GM12878 (cell line): ENCODE measurements at regions not wholly inside any gene's neighbourhood (a gene's known extent, or its start where the extent isn't known, plus 50 kb on each side); places are given as distances from the start of the nearest gene placed in this dataset.

Experiments used
- POLR2A ChIP-seq: IDR thresholded peaks from 2 replicates; pipeline ENCODE4 v1.6.1; 2011; ENCODE audit warnings: low read depth, mild to moderate bottlenecking, low read length
- TF ChIP-seq, protein P1 (sequence below): fragments of 450-650 bp; formaldehyde crosslinking; IDR thresholded peaks from 2 replicates; pipeline ENCODE4 v1.5.0; 2022; ENCODE audit warnings: mild to moderate bottlenecking, missing genetic modification characterization
- TF ChIP-seq, protein P2 (sequence below): fragments of 450-650 bp; IDR thresholded peaks from 2 replicates; pipeline ENCODE4 v1.6.1; 2014; ENCODE audit warnings: mild to moderate bottlenecking

DNA sequence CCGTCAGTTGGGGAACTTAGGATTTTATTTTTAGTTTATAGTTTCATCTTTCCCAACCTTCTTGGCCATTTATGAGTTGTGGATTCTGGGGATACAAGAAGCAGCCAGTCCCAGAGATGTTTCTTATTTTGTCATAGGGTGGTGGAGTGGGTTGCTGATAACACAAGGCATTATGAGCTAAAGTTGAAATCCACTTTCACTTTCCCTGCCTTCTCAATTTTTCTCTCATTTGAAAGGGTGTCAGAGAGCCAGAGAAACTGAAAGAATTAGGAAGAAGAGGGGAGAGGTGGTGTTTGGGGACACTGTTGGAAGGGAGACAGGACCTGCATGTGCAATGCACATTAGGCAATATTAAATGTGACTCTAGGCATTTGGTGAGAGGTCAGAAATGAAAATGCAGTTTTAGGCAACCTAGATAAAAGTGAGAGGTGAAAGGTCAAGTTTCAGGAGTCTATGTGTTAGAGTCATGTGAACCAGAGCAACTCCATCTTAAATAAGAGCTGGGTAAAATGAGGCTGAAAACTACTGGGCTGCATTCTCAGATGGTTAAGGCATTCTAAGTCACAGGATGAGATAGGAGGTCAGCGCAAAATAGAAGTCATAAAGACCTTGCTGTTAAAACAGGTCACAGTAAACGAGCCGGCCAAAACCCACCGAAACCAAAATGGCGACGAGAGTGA lies 71.1 kb upstream of the F3 start:
- TF ChIP-seq, protein P1, sequence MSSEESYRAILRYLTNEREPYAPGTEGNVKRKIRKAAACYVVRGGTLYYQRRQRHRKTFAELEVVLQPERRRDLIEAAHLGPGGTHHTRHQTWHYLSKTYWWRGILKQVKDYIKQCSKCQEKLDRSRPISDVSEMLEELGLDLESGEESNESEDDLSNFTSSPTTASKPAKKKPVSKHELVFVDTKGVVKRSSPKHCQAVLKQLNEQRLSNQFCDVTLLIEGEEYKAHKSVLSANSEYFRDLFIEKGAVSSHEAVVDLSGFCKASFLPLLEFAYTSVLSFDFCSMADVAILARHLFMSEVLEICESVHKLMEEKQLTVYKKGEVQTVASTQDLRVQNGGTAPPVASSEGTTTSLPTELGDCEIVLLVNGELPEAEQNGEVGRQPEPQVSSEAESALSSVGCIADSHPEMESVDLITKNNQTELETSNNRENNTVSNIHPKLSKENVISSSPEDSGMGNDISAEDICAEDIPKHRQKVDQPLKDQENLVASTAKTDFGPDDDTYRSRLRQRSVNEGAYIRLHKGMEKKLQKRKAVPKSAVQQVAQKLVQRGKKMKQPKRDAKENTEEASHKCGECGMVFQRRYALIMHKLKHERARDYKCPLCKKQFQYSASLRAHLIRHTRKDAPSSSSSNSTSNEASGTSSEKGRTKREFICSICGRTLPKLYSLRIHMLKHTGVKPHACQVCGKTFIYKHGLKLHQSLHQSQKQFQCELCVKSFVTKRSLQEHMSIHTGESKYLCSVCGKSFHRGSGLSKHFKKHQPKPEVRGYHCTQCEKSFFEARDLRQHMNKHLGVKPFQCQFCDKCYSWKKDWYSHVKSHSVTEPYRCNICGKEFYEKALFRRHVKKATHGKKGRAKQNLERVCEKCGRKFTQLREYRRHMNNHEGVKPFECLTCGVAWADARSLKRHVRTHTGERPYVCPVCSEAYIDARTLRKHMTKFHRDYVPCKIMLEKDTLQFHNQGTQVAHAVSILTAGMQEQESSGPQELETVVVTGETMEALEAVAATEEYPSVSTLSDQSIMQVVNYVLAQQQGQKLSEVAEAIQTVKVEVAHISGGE (CRISPR knock-in tag) = no peak
- TF ChIP-seq, protein P2, sequence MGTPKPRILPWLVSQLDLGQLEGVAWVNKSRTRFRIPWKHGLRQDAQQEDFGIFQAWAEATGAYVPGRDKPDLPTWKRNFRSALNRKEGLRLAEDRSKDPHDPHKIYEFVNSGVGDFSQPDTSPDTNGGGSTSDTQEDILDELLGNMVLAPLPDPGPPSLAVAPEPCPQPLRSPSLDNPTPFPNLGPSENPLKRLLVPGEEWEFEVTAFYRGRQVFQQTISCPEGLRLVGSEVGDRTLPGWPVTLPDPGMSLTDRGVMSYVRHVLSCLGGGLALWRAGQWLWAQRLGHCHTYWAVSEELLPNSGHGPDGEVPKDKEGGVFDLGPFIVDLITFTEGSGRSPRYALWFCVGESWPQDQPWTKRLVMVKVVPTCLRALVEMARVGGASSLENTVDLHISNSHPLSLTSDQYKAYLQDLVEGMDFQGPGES = no peak
- TF ChIP-seq POLR2A = no peak
